DOHH2 (cell line): ENCODE measurements at regions not wholly inside any gene's neighbourhood (a gene's known extent, or its start where the extent isn't known, plus 50 kb on each side); places are given as distances from the start of the nearest gene placed in this dataset.

Experiments
- H3F3A ChIP-seq: fragments of 200-600 bp; sonication (generic), shearing (Covaris generic); 2 replicates; pipeline ENCODE4 v1.6.0; 2016; ENCODE audit warnings: antibody characterized with exemption, mild to moderate bottlenecking; ENCODE audit not compliant: control insufficient read depth, insufficient read depth
- H3K27ac ChIP-seq: fragments of 200-600 bp; sonication (generic); 2 replicates; pipeline ENCODE4 v1.5.1; 2014; ENCODE audit warnings: low read depth, mild to moderate bottlenecking, low read length, moderate library complexity
- H3K27me3 ChIP-seq: fragments of 200-600 bp; sonication (generic); 2 replicates; pipeline ENCODE4 v1.6.1; 2014; ENCODE audit warnings: mild to moderate bottlenecking, low read length, mixed read lengths; ENCODE audit not compliant: control insufficient read depth
- H3K36me3 ChIP-seq: fragments of 200-600 bp; sonication (generic); 2 replicates; pipeline ENCODE4 v1.6.1; 2014; ENCODE audit warnings: mild to moderate bottlenecking, low read length, moderate library complexity, mixed read lengths; ENCODE audit not compliant: control insufficient read depth
- H3K4me1 ChIP-seq: fragments of 200-600 bp; sonication (generic); 2 replicates; pipeline ENCODE4 v1.6.1; 2014; ENCODE audit warnings: mild to moderate bottlenecking, low read length, mixed read lengths; ENCODE audit not compliant: control insufficient read depth
- H3K4me2 ChIP-seq: fragments of 200-600 bp; sonication (generic); 2 replicates; pipeline ENCODE4 v1.6.0; 2014; ENCODE audit warnings: mild to moderate bottlenecking, low read length, moderate library complexity
- H3K4me3 ChIP-seq: fragments of 200-600 bp; sonication (generic); 2 replicates; pipeline ENCODE4 v1.5.1; 2014; ENCODE audit warnings: mild to moderate bottlenecking, low read length, mixed read lengths
- H3K79me2 ChIP-seq: fragments of 200-600 bp; sonication (generic); 2 replicates; pipeline ENCODE4 v1.6.1; 2014; ENCODE audit warnings: mild to moderate bottlenecking, low read length, mixed read lengths; ENCODE audit not compliant: control insufficient read depth
- H3K9me2 ChIP-seq: fragments of 200-600 bp; sonication (generic); replicated peaks from 2 replicates; pipeline ENCODE4 v1.6.1; 2014; ENCODE audit warnings: mild to moderate bottlenecking, low read length, mixed read lengths; ENCODE audit not compliant: control insufficient read depth
- H3K9me3 ChIP-seq: fragments of 200-600 bp; sonication (generic); 2 replicates; pipeline ENCODE4 v1.6.1; 2014; ENCODE audit warnings: antibody characterized with exemption, low read length, mixed read lengths; ENCODE audit not compliant: control insufficient read depth, insufficient read depth
- H4K20me1 ChIP-seq: fragments of 200-600 bp; sonication (generic); 2 replicates; pipeline ENCODE4 v1.6.0; 2014; ENCODE audit warnings: low read depth, mild to moderate bottlenecking, antibody characterized with exemption, low read length, moderate library complexity; ENCODE audit not compliant: control insufficient read depth, insufficient read depth
- EZH2phosphoT487 ChIP-seq: fragments of 200-600 bp; sonication (generic); IDR thresholded peaks from 2 replicates; pipeline ENCODE4 v1.6.1; 2017; ENCODE audit warnings: borderline replicate concordance, mild to moderate bottlenecking, antibody characterized with exemption, low read length, moderate library complexity, mixed read lengths
- TF ChIP-seq, protein P1 (sequence below): fragments of 200-600 bp; sonication (generic); IDR thresholded peaks from one replicate; pipeline ENCODE4 v1.5.1; 2014; ENCODE audit warnings: antibody characterized with exemption, mild to moderate bottlenecking, low read depth, low read length; ENCODE audit not compliant: poor library complexity, severe bottlenecking

DNA sequence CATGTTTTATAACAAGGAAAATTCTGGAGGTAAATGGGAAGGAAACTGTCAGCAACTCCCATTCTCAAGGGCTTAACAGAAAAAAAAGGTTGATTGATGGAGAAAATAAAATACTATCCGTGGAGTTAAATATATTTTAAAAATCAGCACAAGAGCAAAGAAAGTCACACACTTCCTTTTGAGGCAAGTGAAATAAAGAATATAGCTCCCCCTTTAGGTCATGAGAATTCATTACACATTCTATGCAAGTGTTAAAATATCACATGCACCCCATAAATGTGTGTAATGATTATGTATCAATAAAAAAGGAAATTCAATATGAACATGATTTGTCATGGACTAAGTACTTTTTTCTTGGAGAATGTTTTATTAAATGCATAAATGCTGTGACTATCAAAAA lies 349.2 kb downstream of the TPBG start:
- Histone ChIP-seq H3K27me3 (peaks cover 7% of the 10 kb centered on the region), H3K9me2 (no peaks in the 10 kb centered on the region; the same call in 1 of the 2 replicates), H3K4me3 (no peak overlapping the region), H3F3A (no peaks in the 10 kb centered on the region), H3K4me2 (no peak overlapping the region), H3K27ac (no peak overlapping the region), H4K20me1 (no peaks in the 10 kb centered on the region), H3K79me2 (no peaks in the 10 kb centered on the region), H3K4me1 (no peaks in the 10 kb centered on the region), H3K36me3 (no peaks in the 10 kb centered on the region), H3K9me3 (no peaks in the 10 kb centered on the region)
- TF ChIP-seq, protein P1, sequence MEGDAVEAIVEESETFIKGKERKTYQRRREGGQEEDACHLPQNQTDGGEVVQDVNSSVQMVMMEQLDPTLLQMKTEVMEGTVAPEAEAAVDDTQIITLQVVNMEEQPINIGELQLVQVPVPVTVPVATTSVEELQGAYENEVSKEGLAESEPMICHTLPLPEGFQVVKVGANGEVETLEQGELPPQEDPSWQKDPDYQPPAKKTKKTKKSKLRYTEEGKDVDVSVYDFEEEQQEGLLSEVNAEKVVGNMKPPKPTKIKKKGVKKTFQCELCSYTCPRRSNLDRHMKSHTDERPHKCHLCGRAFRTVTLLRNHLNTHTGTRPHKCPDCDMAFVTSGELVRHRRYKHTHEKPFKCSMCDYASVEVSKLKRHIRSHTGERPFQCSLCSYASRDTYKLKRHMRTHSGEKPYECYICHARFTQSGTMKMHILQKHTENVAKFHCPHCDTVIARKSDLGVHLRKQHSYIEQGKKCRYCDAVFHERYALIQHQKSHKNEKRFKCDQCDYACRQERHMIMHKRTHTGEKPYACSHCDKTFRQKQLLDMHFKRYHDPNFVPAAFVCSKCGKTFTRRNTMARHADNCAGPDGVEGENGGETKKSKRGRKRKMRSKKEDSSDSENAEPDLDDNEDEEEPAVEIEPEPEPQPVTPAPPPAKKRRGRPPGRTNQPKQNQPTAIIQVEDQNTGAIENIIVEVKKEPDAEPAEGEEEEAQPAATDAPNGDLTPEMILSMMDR = peak; percentile 59
- no peak for TF ChIP-seq EZH2phosphoT487

DNA sequence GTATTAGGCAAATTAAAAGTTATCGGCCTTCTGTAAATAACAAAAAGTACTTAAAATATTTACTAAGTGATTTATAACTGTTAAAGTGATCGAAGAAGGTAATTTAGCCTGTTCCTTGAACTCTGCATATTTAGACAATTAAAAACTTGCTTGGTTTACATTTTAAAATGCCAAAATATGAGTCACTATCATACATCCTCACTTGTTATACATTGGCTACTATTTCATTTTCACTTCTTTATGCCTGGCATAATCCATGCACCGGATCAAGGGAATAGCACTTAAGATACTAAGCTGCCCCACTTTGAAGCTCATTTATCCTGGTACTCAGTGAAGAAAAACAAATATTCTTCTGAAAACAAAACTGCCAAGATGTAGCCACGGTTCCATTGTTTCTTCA lies 344.6 kb downstream of the UBE3D start:
- no peaks in the 10 kb centered on the region for H3F3A ChIP-seq
- no peaks in the 10 kb centered on the region for H3K9me2 ChIP-seq
- no peaks in the 10 kb centered on the region for H3K79me2 ChIP-seq
- no peak overlapping the region for H3K27ac ChIP-seq
- TF ChIP-seq, protein P1 = no peak
- TF ChIP-seq EZH2phosphoT487 = no peak
- H4K20me1 ChIP-seq = no peaks in the 10 kb centered on the region
- H3K4me3 ChIP-seq = no peak overlapping the region
- no peaks in the 10 kb centered on the region for H3K9me3 ChIP-seq
- H3K4me2 ChIP-seq = no peak overlapping the region
- H3K4me1 ChIP-seq = no peaks in the 10 kb centered on the region
- H3K36me3 ChIP-seq = no peaks in the 10 kb centered on the region
- H3K27me3 ChIP-seq = no peaks in the 10 kb centered on the region

DNA sequence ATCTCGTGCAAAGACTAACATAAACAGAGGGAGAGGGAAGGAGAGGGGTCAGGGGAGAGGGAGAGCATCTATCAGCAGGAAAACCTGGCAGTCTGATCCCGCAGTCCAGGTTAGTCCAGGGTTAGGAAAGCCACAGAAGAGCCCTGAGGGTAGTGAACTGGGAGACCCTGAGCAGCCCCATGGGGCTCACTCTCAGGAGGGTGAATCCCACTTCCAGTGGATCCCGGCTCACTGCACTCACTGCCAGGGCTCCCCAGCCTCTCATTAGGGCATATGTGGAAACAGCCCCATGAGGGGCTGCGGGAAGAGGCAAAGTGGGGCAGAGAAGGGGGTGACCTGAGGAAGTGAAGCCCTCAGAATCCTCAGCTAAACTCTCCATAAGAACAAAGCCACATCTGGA lies 329.9 kb downstream of the UBE3D start:
- no peak overlapping the region for H3K27ac ChIP-seq

More for the DNA sequence above, 329.9 kb downstream of the UBE3D start:
- Histone ChIP-seq H3K9me3 (no peaks in the 10 kb centered on the region), H3K27me3 (peaks cover 5% of the 10 kb centered on the region; the same call in 1 of the 2 replicates), H3K4me1 (no peaks in the 10 kb centered on the region), H3K4me3 (no peak overlapping the region), H3K9me2 (no peaks in the 10 kb centered on the region), H3F3A (no peaks in the 10 kb centered on the region), H3K36me3 (no peaks in the 10 kb centered on the region), H3K4me2 (no peak overlapping the region), H4K20me1 (no peaks in the 10 kb centered on the region), H3K79me2 (no peaks in the 10 kb centered on the region)
- TF ChIP-seq, protein P1 = no peak
- TF ChIP-seq EZH2phosphoT487 = no peak
